NCI-H1436 treated with DMSO at 0.1 percent for 48 hours (cell line): ENCODE measurements at regions not wholly inside any gene's neighbourhood (a gene's known extent, or its start where the extent isn't known, plus 50 kb on each side); places are given as distances from the start of the nearest gene placed in this dataset.

Experiments used
- DNase-seq: peaks from one replicate; lab custom pipeline; 2025; lab: John Stamatoyannopoulos, UW

- DNase-seq, result no peak
Observed at GRCh38 chr13:89602655-89603054, 1744.8 kb upstream of the MIR17HG start.

- no peak for DNase-seq
Observed at GRCh38 chr13:89603187-89603586, 1744.3 kb upstream of the MIR17HG start.

GRCh38 chr13:89609318-89609717 lies 1738.2 kb upstream of the MIR17HG start:
- DNase-seq, result no peak

- no peak for DNase-seq
Observed at GRCh38 chr13:89610331-89610730, 1737.2 kb upstream of the MIR17HG start.

GRCh38 chr13:89610881-89611280 lies 1736.6 kb upstream of the MIR17HG start:
- DNase-seq, result no peak

- DNase-seq, result no peak
Observed at GRCh38 chr13:89627996-89628395, 1719.5 kb upstream of the MIR17HG start.

GRCh38 chr13:89628567-89628966 lies 1718.9 kb upstream of the MIR17HG start:
- DNase-seq, result no peak

- DNase-seq, result no peak
Observed at GRCh38 chr13:89650226-89650625, 1697.3 kb upstream of the MIR17HG start.

GRCh38 chr13:89660752-89661151 lies 1686.7 kb upstream of the MIR17HG start:
- no peak for DNase-seq

GRCh38 chr13:89673789-89674311 lies 1673.6 kb upstream of the MIR17HG start:
- no peak for DNase-seq

GRCh38 chr13:89678466-89679121 lies 1668.9 kb upstream of the MIR17HG start:
- no peak for DNase-seq

GRCh38 chr13:89684896-89685295 lies 1662.6 kb upstream of the MIR17HG start:
- no peak for DNase-seq

- DNase-seq, result no peak
Observed at GRCh38 chr13:89686171-89686570, 1661.3 kb upstream of the MIR17HG start.

GRCh38 chr13:89687066-89687465 lies 1660.4 kb upstream of the MIR17HG start:
- no peak for DNase-seq

GRCh38 chr13:89688918-89689317 lies 1658.6 kb upstream of the MIR17HG start:
- DNase-seq, result no peak

- DNase-seq, result no peak
Observed at GRCh38 chr13:89694451-89694850, 1653.0 kb upstream of the MIR17HG start.

GRCh38 chr13:89695343-89696257 lies 1651.9 kb upstream of the MIR17HG start:
- DNase-seq, result no peak

GRCh38 chr13:89701913-89702312 lies 1645.6 kb upstream of the MIR17HG start:
- DNase-seq, result no peak

- DNase-seq, result no peak
Observed at GRCh38 chr13:89704040-89704439, 1643.4 kb upstream of the MIR17HG start.

- no peak for DNase-seq
Observed at GRCh38 chr13:89708013-89708412, 1639.5 kb upstream of the MIR17HG start.

GRCh38 chr13:89721216-89721615 lies 1626.3 kb upstream of the MIR17HG start:
- DNase-seq, result no peak

- no peak for DNase-seq
Observed at GRCh38 chr13:89726690-89727435, 1620.6 kb upstream of the MIR17HG start.
